HUES48 (cell line): ENCODE measurements at regions not wholly inside any gene's neighbourhood (a gene's known extent, or its start where the extent isn't known, plus 50 kb on each side); places are given as distances from the start of the nearest gene placed in this dataset.

Source experiments
- H3K27ac ChIP-seq: one replicate; pipeline ENCODE4 v1.7.0; 2013; ENCODE audit warnings: low read depth, low read length, inconsistent platforms
- H3K27me3 ChIP-seq: 2 replicates; pipeline ENCODE4 v1.6.1; 2013; ENCODE audit warnings: mild to moderate bottlenecking, low read length; ENCODE audit not compliant: control insufficient read depth, insufficient read depth
- H3K36me3 ChIP-seq: 2 replicates; pipeline ENCODE4 v1.6.1; 2013; ENCODE audit warnings: low read length; ENCODE audit not compliant: control insufficient read depth, insufficient read depth
- H3K4me1 ChIP-seq: 2 replicates; pipeline ENCODE4 v1.6.1; 2013; ENCODE audit warnings: mild to moderate bottlenecking, low read length; ENCODE audit not compliant: control insufficient read depth, insufficient read depth
- H3K4me3 ChIP-seq: 2 replicates; pipeline ENCODE4 v1.5.1; 2013; ENCODE audit warnings: mild to moderate bottlenecking, low read depth, low read length
- H3K9ac ChIP-seq: 2 replicates; pipeline ENCODE4 v1.6.1; 2013; ENCODE audit warnings: mild to moderate bottlenecking, low read depth, low read length, moderate library complexity
- H3K9me3 ChIP-seq: 2 replicates; pipeline ENCODE4 v1.6.1; 2013; ENCODE audit warnings: low read length; ENCODE audit not compliant: control insufficient read depth, insufficient read depth

GRCh38 chr13:57837801-57838200 is 206.3 kb downstream of the PCDH17 start:
- H3K27me3 ChIP-seq = no peaks in the 10 kb centered on the region
- no peaks in the 10 kb centered on the region for H3K9me3 ChIP-seq
- H3K4me3 ChIP-seq = no peak overlapping the region
- no peak overlapping the region for H3K27ac ChIP-seq
- no peaks in the 10 kb centered on the region for H3K36me3 ChIP-seq
- no peak overlapping the region for H3K9ac ChIP-seq
- peaks cover 7% of the 10 kb centered on the region; the same call in 1 of the 2 replicates for H3K4me1 ChIP-seq

- no peaks in the 10 kb centered on the region for H3K36me3 ChIP-seq
- no peak overlapping the region for H3K27ac ChIP-seq
- H3K4me1 ChIP-seq = no peaks in the 10 kb centered on the region
- no peaks in the 10 kb centered on the region for H3K27me3 ChIP-seq
- H3K9ac ChIP-seq = no peak overlapping the region
- H3K9me3 ChIP-seq = peaks cover 16% of the 10 kb centered on the region; the same call in 1 of the 2 replicates
- H3K4me3 ChIP-seq = no peak overlapping the region
These were observed 212.0 kb downstream of the PCDH17 start for GRCh38 chr13:57843521-57843920.

- peaks cover 16% of the 10 kb centered on the region; the same call in 1 of the 2 replicates for H3K9me3 ChIP-seq
- H3K4me3 ChIP-seq = no peak overlapping the region
- H3K27me3 ChIP-seq = no peaks in the 10 kb centered on the region
- H3K27ac ChIP-seq = no peak overlapping the region
- no peaks in the 10 kb centered on the region for H3K36me3 ChIP-seq
- H3K4me1 ChIP-seq = no peaks in the 10 kb centered on the region
- no peak overlapping the region for H3K9ac ChIP-seq
These were observed 215.1 kb downstream of the PCDH17 start for GRCh38 chr13:57846600-57847173.

GRCh38 chr13:57857945-57858344 is 226.4 kb downstream of the PCDH17 start:
- H3K27me3 ChIP-seq = no peaks in the 10 kb centered on the region
- no peaks in the 10 kb centered on the region; the same call in none of the 2 replicates for H3K4me1 ChIP-seq
- no peak overlapping the region for H3K27ac ChIP-seq
- H3K4me3 ChIP-seq = no peak overlapping the region
- H3K9me3 ChIP-seq = no peaks in the 10 kb centered on the region
- no peaks in the 10 kb centered on the region for H3K36me3 ChIP-seq
- H3K9ac ChIP-seq = no peak overlapping the region

GRCh38 chr13:57858376-57858775 is 226.8 kb downstream of the PCDH17 start:
- Histone ChIP-seq H3K36me3 (no peaks in the 10 kb centered on the region), H3K9ac (no peak overlapping the region), H3K27ac (no peak overlapping the region), H3K4me3 (no peak overlapping the region), H3K4me1 (no peaks in the 10 kb centered on the region; the same call in none of the 2 replicates), H3K27me3 (no peaks in the 10 kb centered on the region), H3K9me3 (no peaks in the 10 kb centered on the region)

GRCh38 chr13:57862879-57863278 is 231.3 kb downstream of the PCDH17 start:
- H3K27ac ChIP-seq = no peak overlapping the region
- no peak overlapping the region for H3K4me3 ChIP-seq
- H3K27me3 ChIP-seq = no peaks in the 10 kb centered on the region
- H3K9ac ChIP-seq = no peak overlapping the region
- H3K4me1 ChIP-seq = no peaks in the 10 kb centered on the region; the same call in none of the 2 replicates
- H3K36me3 ChIP-seq = no peaks in the 10 kb centered on the region
- peaks cover 13% of the 10 kb centered on the region for H3K9me3 ChIP-seq

GRCh38 chr13:57865600-57866294 is 234.2 kb downstream of the PCDH17 start:
- no peaks in the 10 kb centered on the region for H3K36me3 ChIP-seq
- no peak overlapping the region for H3K9ac ChIP-seq
- H3K4me3 ChIP-seq = no peak overlapping the region
- no peaks in the 10 kb centered on the region for H3K4me1 ChIP-seq
- no peaks in the 10 kb centered on the region for H3K27me3 ChIP-seq
- no peak overlapping the region for H3K27ac ChIP-seq
- H3K9me3 ChIP-seq = peaks cover 18% of the 10 kb centered on the region

GRCh38 chr13:57874530-57874929 is 243.0 kb downstream of the PCDH17 start:
- H3K9ac ChIP-seq = no peak overlapping the region
- H3K4me3 ChIP-seq = no peak overlapping the region
- no peaks in the 10 kb centered on the region for H3K27me3 ChIP-seq
- H3K27ac ChIP-seq = no peak overlapping the region
- no peaks in the 10 kb centered on the region for H3K36me3 ChIP-seq
- no peaks in the 10 kb centered on the region for H3K9me3 ChIP-seq
- no peaks in the 10 kb centered on the region for H3K4me1 ChIP-seq

GRCh38 chr13:57877601-57878000 is 246.1 kb downstream of the PCDH17 start:
- Histone ChIP-seq H3K36me3 (no peaks in the 10 kb centered on the region), H3K9me3 (no peaks in the 10 kb centered on the region), H3K27me3 (no peaks in the 10 kb centered on the region), H3K4me1 (no peaks in the 10 kb centered on the region), H3K9ac (no peak overlapping the region), H3K4me3 (no peak overlapping the region), H3K27ac (no peak overlapping the region)

GRCh38 chr13:57878291-57878690 is 246.7 kb downstream of the PCDH17 start:
- Histone ChIP-seq H3K36me3 (no peaks in the 10 kb centered on the region), H3K9ac (no peak overlapping the region), H3K4me1 (no peaks in the 10 kb centered on the region), H3K4me3 (no peak overlapping the region), H3K9me3 (no peaks in the 10 kb centered on the region), H3K27me3 (no peaks in the 10 kb centered on the region), H3K27ac (no peak overlapping the region)

GRCh38 chr13:57897225-57897624 is 265.7 kb downstream of the PCDH17 start:
- H3K4me1 ChIP-seq = peaks cover 8% of the 10 kb centered on the region; the same call in 1 of the 2 replicates
- no peaks in the 10 kb centered on the region for H3K27me3 ChIP-seq
- no peaks in the 10 kb centered on the region for H3K36me3 ChIP-seq
- no peak overlapping the region for H3K4me3 ChIP-seq
- H3K9me3 ChIP-seq = no peaks in the 10 kb centered on the region
- no peak overlapping the region for H3K9ac ChIP-seq
- H3K27ac ChIP-seq = no peak overlapping the region
